ENCODE measurements at regions not wholly inside any gene's neighbourhood (a gene's known extent, or its start where the extent isn't known, plus 50 kb on each side); places are given as distances from the start of the nearest gene placed in this dataset.
"Not testable (repeated sequence)": the region's sequence is repeated elsewhere in the genome, so short reads cannot be mapped to it uniquely, and the experiment has no call there.

GRCh38 chr2:138245310-138245709 is 256.3 kb upstream of the SPOPL start:
- TF ChIP-seq EZH2 (IDR thresholded peaks at IDR 0.05; ENCODE audit: borderline replicate concordance) (no peak), EZH2phosphoT487 (IDR thresholded peaks at IDR 0.05; ENCODE audit: low read depth, severe bottlenecking, unreplicated experiment) (no peak)
- TF ChIP-seq, protein P1, sequence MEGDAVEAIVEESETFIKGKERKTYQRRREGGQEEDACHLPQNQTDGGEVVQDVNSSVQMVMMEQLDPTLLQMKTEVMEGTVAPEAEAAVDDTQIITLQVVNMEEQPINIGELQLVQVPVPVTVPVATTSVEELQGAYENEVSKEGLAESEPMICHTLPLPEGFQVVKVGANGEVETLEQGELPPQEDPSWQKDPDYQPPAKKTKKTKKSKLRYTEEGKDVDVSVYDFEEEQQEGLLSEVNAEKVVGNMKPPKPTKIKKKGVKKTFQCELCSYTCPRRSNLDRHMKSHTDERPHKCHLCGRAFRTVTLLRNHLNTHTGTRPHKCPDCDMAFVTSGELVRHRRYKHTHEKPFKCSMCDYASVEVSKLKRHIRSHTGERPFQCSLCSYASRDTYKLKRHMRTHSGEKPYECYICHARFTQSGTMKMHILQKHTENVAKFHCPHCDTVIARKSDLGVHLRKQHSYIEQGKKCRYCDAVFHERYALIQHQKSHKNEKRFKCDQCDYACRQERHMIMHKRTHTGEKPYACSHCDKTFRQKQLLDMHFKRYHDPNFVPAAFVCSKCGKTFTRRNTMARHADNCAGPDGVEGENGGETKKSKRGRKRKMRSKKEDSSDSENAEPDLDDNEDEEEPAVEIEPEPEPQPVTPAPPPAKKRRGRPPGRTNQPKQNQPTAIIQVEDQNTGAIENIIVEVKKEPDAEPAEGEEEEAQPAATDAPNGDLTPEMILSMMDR (IDR thresholded peaks at IDR 0.05; ENCODE audit: poor library complexity) = no peak
- no peaks in the 10 kb centered on the region for H3K27me3 ChIP-seq
- H3K27ac ChIP-seq = no peak overlapping the region
- H3K79me2 ChIP-seq = no peaks in the 10 kb centered on the region
- no peak overlapping the region for H2AFZ ChIP-seq
- no peak overlapping the region for H3K4me3 ChIP-seq
- H3K9me2 ChIP-seq (replicated peaks; ENCODE audit: insufficient read depth) = no peaks in the 10 kb centered on the region
- DNase-seq (ENCODE audit: low spot score) = no peak
- H3K36me3 ChIP-seq (replicated peaks; ENCODE audit: insufficient read depth, low read depth) = no peaks in the 10 kb centered on the region
- peaks cover 9% of the 10 kb centered on the region for H3K4me1 ChIP-seq (ENCODE audit: insufficient read depth)
- H4K20me1 ChIP-seq (ENCODE audit: insufficient read depth, poor library complexity, severe bottlenecking) = no peaks in the 10 kb centered on the region
- H3K9me3 ChIP-seq (ENCODE audit: low read depth) = no peaks in the 10 kb centered on the region
- no peak overlapping the region for H3K4me2 ChIP-seq

- H3K27me3 ChIP-seq = no peaks in the 10 kb centered on the region
- H3K27ac ChIP-seq = no peak overlapping the region
- no peaks in the 10 kb centered on the region for H3K36me3 ChIP-seq (replicated peaks; ENCODE audit: insufficient read depth, low read depth)
- H3K9me2 ChIP-seq (replicated peaks; ENCODE audit: insufficient read depth) = no peaks in the 10 kb centered on the region
- no peaks in the 10 kb centered on the region for H4K20me1 ChIP-seq (ENCODE audit: insufficient read depth, poor library complexity, severe bottlenecking)
- peaks cover 9% of the 10 kb centered on the region for H3K4me1 ChIP-seq (ENCODE audit: insufficient read depth)
- no peak overlapping the region for H3K4me2 ChIP-seq
- H3K79me2 ChIP-seq = no peaks in the 10 kb centered on the region
- no peak overlapping the region for H3K4me3 ChIP-seq
- no peak for TF ChIP-seq EZH2phosphoT487 (IDR thresholded peaks at IDR 0.05; ENCODE audit: low read depth, severe bottlenecking, unreplicated experiment)
- no peak for TF ChIP-seq EZH2 (IDR thresholded peaks at IDR 0.05; ENCODE audit: borderline replicate concordance)
- TF ChIP-seq, protein P1 (IDR thresholded peaks at IDR 0.05; ENCODE audit: poor library complexity) = no peak
- WGBS (ENCODE audit: low lambda C conversion rate, missing lambda C conversion rate) = 68% methylated on average over 2 of the region's 2 CpGs
- H3K9me3 ChIP-seq (ENCODE audit: low read depth) = no peaks in the 10 kb centered on the region
- H2AFZ ChIP-seq = no peak overlapping the region
- DNase-seq (ENCODE audit: low spot score) = no peak
These were observed 254.3 kb upstream of the SPOPL start for GRCh38 chr2:138247302-138247701.

- Histone ChIP-seq H3K9me3 (ENCODE audit: low read depth) (no peaks in the 10 kb centered on the region), H3K36me3 (replicated peaks; ENCODE audit: insufficient read depth, low read depth) (no peaks in the 10 kb centered on the region), H3K4me3 (no peak overlapping the region), H4K20me1 (ENCODE audit: insufficient read depth, poor library complexity, severe bottlenecking) (no peaks in the 10 kb centered on the region), H2AFZ (no peak overlapping the region), H3K27me3 (no peaks in the 10 kb centered on the region), H3K27ac (no peak overlapping the region), H3K4me2 (no peak overlapping the region), H3K4me1 (ENCODE audit: insufficient read depth) (peaks cover 9% of the 10 kb centered on the region), H3K9me2 (replicated peaks; ENCODE audit: insufficient read depth) (no peaks in the 10 kb centered on the region), H3K79me2 (no peaks in the 10 kb centered on the region)
- no peak for DNase-seq (ENCODE audit: low spot score)
- TF ChIP-seq EZH2phosphoT487 (IDR thresholded peaks at IDR 0.05; ENCODE audit: low read depth, severe bottlenecking, unreplicated experiment) = no peak
- TF ChIP-seq, protein P1 (IDR thresholded peaks at IDR 0.05; ENCODE audit: poor library complexity) = no peak
- TF ChIP-seq EZH2 (IDR thresholded peaks at IDR 0.05; ENCODE audit: borderline replicate concordance) = no peak
These were observed 252.4 kb upstream of the SPOPL start for GRCh38 chr2:138249207-138249606.

- not testable (repeated sequence) for H3K79me2 ChIP-seq; DNase-seq (ENCODE audit: low spot score); H3K27me3 ChIP-seq; H4K20me1 ChIP-seq (ENCODE audit: insufficient read depth, poor library complexity, severe bottlenecking); H3K4me3 ChIP-seq; H3K27ac ChIP-seq; H3K4me2 ChIP-seq; H2AFZ ChIP-seq; H3K4me1 ChIP-seq (ENCODE audit: insufficient read depth); H3K9me2 ChIP-seq (replicated peaks; ENCODE audit: insufficient read depth); H3K9me3 ChIP-seq (ENCODE audit: low read depth); H3K36me3 ChIP-seq (replicated peaks; ENCODE audit: insufficient read depth, low read depth)
- 82% methylated on average over 2 of the region's 4 CpGs for WGBS (ENCODE audit: low lambda C conversion rate, missing lambda C conversion rate)
These were observed 250.7 kb upstream of the SPOPL start for GRCh38 chr2:138250843-138251320.

All from hepatocyte (in vitro differentiated cells).